GM19468 (cell line): ENCODE measurements at regions not wholly inside any gene's neighbourhood (a gene's known extent, or its start where the extent isn't known, plus 50 kb on each side); places are given as distances from the start of the nearest gene placed in this dataset.
"Not testable (repeated sequence)": the region's sequence is repeated elsewhere in the genome, so short reads cannot be mapped to it uniquely, and the experiment has no call there.

Experiments used
- ATAC-seq: cut with Tn5 transposase; IDR thresholded peaks from one replicate; pipeline ENCODE4 v1.9.1; 2021; ENCODE audit warnings: mild to moderate bottlenecking, moderate library complexity, moderate number of reproducible peaks; ENCODE audit not compliant: unreplicated experiment; ENCODE audit errors: extremely low read depth

- ATAC-seq = no peak
These were observed 247.7 kb downstream of the PDCD6IP start for GRCh38 chr3:34046154-34046553.

GRCh38 chr3:34053626-34054025 is 255.2 kb downstream of the PDCD6IP start:
- no peak for ATAC-seq

GRCh38 chr3:34056181-34056910 is 257.9 kb downstream of the PDCD6IP start:
- no peak for ATAC-seq

- ATAC-seq = peak; percentile 80
These were observed 258.5 kb downstream of the PDCD6IP start for GRCh38 chr3:34056951-34057390.

- ATAC-seq = not testable (repeated sequence)
These were observed 262.6 kb downstream of the PDCD6IP start for GRCh38 chr3:34060995-34061394.

GRCh38 chr3:34065901-34066300 is 267.5 kb downstream of the PDCD6IP start:
- no peak for ATAC-seq

- no peak for ATAC-seq
These were observed 267.9 kb downstream of the PDCD6IP start for GRCh38 chr3:34066328-34066727.

GRCh38 chr3:34066999-34067398 is 268.6 kb downstream of the PDCD6IP start:
- no peak for ATAC-seq

- no peak for ATAC-seq
These were observed 269.2 kb downstream of the PDCD6IP start for GRCh38 chr3:34067536-34068051.

GRCh38 chr3:34068505-34068904 is 270.1 kb downstream of the PDCD6IP start:
- ATAC-seq = no peak

- no peak for ATAC-seq
These were observed 272.6 kb downstream of the PDCD6IP start for GRCh38 chr3:34070831-34071585.

- no peak for ATAC-seq
These were observed 273.9 kb downstream of the PDCD6IP start for GRCh38 chr3:34072297-34072696.

GRCh38 chr3:34073111-34073510 is 274.7 kb downstream of the PDCD6IP start:
- no peak for ATAC-seq

- no peak for ATAC-seq
These were observed 275.5 kb downstream of the PDCD6IP start for GRCh38 chr3:34073961-34074360.

- ATAC-seq = no peak
These were observed 277.5 kb downstream of the PDCD6IP start for GRCh38 chr3:34075975-34076374.

GRCh38 chr3:34077417-34078195 is 279.2 kb downstream of the PDCD6IP start:
- no peak for ATAC-seq

- ATAC-seq = no peak
These were observed 280.0 kb downstream of the PDCD6IP start for GRCh38 chr3:34078418-34078817.

GRCh38 chr3:34079849-34080248 is 281.4 kb downstream of the PDCD6IP start:
- ATAC-seq = not testable (repeated sequence)

GRCh38 chr3:34090379-34090778 is 291.9 kb downstream of the PDCD6IP start:
- not testable (repeated sequence) for ATAC-seq

- no peak for ATAC-seq
These were observed 292.4 kb downstream of the PDCD6IP start for GRCh38 chr3:34090876-34091275.
